Bronchial epithelial cell (primary cell): ENCODE measurements at regions not wholly inside any gene's neighbourhood (a gene's known extent, or its start where the extent isn't known, plus 50 kb on each side); places are given as distances from the start of the nearest gene placed in this dataset.
A peak's percentile ranks its signal among the peaks of the same experiment; 100 is the strongest.
"Not testable (repeated sequence)": the region's sequence is repeated elsewhere in the genome, so short reads cannot be mapped to it uniquely, and the experiment has no call there.

Experiments used
- DNase-seq: peaks from one replicate; pipeline ENCODE4 v3.0.0-alpha.2; 2010; ENCODE audit warnings: low read depth
- FAIRE-seq: peaks from 2 replicates; lab custom pipeline; 2011; peaks lifted over from hg19 to GRCh38; lab: Jason Lieb, UNC
- H3K27me3 ChIP-seq: 2 replicates; pipeline ENCODE4 v1.5.1; 2011; ENCODE audit warnings: low read length; ENCODE audit not compliant: control insufficient read depth, insufficient read depth
- H3K36me3 ChIP-seq: 2 replicates; pipeline ENCODE4 v1.5.1; 2011; ENCODE audit warnings: low read length; ENCODE audit not compliant: control insufficient read depth, insufficient read depth
- H3K4me3 ChIP-seq: 2 replicates; pipeline ENCODE4 v1.5.1; 2011; ENCODE audit warnings: mild to moderate bottlenecking, low read depth, low read length, control low read depth
- TF ChIP-seq, protein P1 (sequence below): IDR thresholded peaks from 2 replicates; pipeline ENCODE4 v1.5.1; 2011; ENCODE audit warnings: mild to moderate bottlenecking, moderate library complexity, low read length, control low read depth, inconsistent platforms; ENCODE audit not compliant: insufficient read depth, severe bottlenecking

DNA sequence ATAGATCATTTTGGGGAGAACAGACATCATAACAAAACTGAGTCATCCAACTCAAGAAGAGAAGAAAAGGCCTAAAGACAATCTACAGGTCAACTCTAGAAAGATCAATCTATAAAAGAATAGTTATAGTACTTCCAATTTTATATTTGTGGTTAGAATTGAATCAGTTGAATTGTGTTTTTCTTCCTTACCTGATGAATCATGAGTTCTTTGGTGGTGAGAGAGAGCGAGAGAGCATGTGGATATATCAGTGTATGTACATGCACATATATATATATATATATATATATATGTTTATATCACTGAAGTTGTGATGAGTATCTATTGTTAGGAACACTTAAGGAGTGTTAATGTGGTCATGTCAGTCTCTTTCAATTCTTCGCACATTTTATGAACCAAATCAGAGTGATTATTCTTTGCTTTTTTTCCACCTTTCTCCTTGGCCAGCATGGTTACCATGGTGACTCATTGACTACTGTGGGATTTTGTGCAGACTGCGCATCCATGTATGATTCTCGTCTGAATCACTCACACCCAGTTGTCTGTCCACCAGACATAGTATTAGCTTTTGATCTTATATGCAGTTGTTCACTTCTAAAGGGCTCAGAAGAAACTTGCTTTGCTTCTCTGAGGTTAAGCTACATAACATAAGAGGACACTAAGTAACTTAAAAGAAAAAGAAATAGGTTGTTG is 90.4 kb upstream of the RAB40AL start:
- Histone ChIP-seq H3K36me3 (no peaks in the 10 kb centered on the region), H3K27me3 (no peaks in the 10 kb centered on the region), H3K4me3 (no peak overlapping the region)
- DNase-seq, result peak; percentile 22
- no peak for FAIRE-seq
- TF ChIP-seq, protein P1, sequence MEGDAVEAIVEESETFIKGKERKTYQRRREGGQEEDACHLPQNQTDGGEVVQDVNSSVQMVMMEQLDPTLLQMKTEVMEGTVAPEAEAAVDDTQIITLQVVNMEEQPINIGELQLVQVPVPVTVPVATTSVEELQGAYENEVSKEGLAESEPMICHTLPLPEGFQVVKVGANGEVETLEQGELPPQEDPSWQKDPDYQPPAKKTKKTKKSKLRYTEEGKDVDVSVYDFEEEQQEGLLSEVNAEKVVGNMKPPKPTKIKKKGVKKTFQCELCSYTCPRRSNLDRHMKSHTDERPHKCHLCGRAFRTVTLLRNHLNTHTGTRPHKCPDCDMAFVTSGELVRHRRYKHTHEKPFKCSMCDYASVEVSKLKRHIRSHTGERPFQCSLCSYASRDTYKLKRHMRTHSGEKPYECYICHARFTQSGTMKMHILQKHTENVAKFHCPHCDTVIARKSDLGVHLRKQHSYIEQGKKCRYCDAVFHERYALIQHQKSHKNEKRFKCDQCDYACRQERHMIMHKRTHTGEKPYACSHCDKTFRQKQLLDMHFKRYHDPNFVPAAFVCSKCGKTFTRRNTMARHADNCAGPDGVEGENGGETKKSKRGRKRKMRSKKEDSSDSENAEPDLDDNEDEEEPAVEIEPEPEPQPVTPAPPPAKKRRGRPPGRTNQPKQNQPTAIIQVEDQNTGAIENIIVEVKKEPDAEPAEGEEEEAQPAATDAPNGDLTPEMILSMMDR, result no peak

DNA sequence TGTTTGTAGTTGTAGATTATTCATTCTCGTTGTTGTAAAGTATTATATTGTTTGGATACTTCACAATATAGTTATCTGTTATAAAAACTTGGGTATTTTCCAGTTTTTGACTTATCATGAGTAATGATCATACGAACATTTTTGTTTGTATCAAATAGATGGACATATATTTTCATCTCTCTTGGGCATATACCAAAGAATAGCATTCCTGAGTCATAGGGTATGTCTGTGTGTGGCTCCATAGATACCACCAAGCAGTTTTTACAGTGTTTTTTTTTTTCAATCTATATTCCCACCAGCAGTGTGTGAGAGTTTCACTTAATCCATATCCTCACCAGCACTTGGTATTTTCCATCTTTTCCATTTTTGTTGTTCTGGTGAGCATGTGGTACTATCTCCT is 89.7 kb upstream of the RAB40AL start:
- H3K27me3 ChIP-seq, result no peaks in the 10 kb centered on the region
- no peaks in the 10 kb centered on the region for H3K36me3 ChIP-seq
- H3K4me3 ChIP-seq, result no peak overlapping the region
- FAIRE-seq (no peak), DNase-seq (no peak)
- TF ChIP-seq, protein P1, result no peak

DNA sequence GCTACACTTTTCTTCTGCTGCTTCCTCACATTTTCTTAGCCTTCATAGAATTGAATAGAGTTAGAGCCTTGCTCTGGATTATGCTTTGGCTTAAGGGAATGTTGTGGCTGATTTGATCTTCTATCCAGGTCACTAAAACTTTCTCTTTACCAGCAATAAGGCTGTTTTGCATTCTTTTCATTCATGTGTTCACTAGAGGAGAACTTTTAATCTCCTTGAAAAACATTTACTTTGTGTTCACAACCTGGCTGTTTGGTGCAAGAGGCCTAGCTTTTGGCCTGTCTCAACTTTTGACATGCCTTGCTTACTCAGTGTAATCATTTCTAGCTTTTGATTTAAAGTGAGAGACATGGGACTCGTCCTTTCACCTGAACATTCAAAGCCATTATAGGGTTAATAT is 87.7 kb upstream of the RAB40AL start:
- H3K36me3 ChIP-seq, result no peaks in the 10 kb centered on the region
- TF ChIP-seq, protein P1, result no peak
- H3K4me3 ChIP-seq, result no peak overlapping the region
- no peak for FAIRE-seq
- no peaks in the 10 kb centered on the region for H3K27me3 ChIP-seq
- DNase-seq, result no peak

DNA sequence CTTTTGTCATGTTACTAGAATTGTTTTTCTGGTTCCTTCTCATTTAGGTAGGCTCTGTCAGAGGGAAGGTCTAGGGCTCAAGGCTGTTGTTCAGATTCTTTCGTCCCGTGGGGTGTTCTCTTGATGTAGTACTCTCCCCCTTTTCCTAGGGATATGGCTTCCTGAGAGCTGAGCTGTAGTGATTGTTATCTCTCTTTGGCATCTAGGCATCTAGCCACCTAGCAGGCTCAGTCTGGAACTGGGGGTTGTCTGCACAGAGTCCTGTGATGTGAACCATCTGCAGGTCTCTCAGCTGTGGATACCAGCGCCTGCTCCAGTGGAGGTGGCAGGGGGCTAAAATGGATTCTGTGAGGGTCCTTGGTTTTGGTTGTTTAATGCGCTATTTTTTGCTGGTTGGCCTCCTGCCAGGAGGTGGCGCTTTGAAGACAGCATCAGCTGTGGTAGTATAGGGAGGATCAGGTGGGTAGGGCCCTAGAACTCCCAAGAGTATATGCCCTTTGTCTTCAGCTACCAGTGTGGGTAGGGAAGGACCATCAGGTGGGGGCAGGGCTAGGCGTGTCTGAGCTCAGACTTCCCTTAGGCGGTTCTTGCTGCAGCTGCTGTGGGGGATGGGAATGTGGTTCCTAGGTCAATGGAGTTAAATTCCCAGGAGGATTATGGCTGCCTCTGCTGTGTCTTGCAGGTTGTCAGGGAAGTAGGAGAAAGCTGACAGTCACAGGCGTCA is 78.1 kb upstream of the RAB40AL start:
- H3K4me3 ChIP-seq, H3K36me3 ChIP-seq, H3K27me3 ChIP-seq, FAIRE-seq, DNase-seq: not testable (repeated sequence)

DNA sequence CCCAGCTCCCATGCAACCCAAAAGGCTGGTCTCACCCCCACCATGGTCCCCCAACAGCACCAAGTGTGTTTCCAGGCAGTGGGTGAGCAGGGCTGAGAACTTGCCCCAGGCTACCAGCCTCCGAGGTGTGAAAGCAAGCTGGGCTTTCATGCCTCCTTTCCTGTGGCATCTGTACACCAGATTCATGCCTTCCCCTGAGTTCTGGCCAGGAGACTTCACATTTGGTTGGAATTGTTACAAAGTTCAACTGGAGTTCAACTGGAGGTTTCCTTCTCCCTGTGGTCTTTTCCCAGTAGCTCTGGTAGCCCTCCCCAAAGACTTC is 77.6 kb upstream of the RAB40AL start:
- H3K27me3 ChIP-seq, result no peaks in the 10 kb centered on the region
- no peak for DNase-seq
- TF ChIP-seq, protein P1, result no peak
- H3K4me3 ChIP-seq, result no peak overlapping the region
- no peaks in the 10 kb centered on the region for H3K36me3 ChIP-seq
- no peak for FAIRE-seq

DNA sequence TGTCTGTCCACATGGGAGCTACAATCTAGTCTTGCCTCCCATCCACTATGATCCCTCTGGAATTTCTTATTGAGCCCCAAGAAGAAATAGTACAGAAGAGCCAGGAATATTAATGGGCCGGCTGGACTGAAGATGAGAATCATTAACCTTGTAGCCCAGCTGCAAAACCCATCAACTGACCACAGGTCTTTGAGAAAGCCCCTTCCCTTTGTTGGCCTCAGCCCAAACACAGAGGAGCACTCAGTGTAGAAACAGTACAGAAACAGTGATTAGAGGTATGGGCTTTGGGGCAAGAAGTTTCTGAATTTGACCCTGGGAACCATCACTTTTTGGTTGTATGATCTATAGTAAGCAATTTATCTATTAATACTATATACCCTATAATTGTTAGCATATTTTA is 76.8 kb upstream of the RAB40AL start:
- Histone ChIP-seq H3K4me3 (no peak overlapping the region), H3K36me3 (no peaks in the 10 kb centered on the region), H3K27me3 (no peaks in the 10 kb centered on the region)
- FAIRE-seq, result no peak
- DNase-seq, result no peak
- TF ChIP-seq, protein P1, result no peak
